ENCODE measurements at regions not wholly inside any gene's neighbourhood (a gene's known extent, or its start where the extent isn't known, plus 50 kb on each side); places are given as distances from the start of the nearest gene placed in this dataset.

- in situ Hi-C loops (cut with HindIII; ENCODE audit: extremely low pct_ligation_motif_present, low pct_unique_long_range_greater_than_20kb), result no loop called here
- H3K36me3 ChIP-seq (replicated peaks in 1 of 2; ENCODE audit: control insufficient read depth in 1 of 2, insufficient read depth in 2 of 2, low read length in 2 of 2), result no peaks in the 10 kb centered on the region
- BruUV-seq (replicated peaks), result no TSS peak
- H4K20me1 ChIP-seq (ENCODE audit: insufficient read depth, low read length), result no peaks in the 10 kb centered on the region
- FAIRE-seq (no peak), ATAC-seq (no peak), DNase-seq (ENCODE audit: low spot score) (no peak)
- H3K4me1 ChIP-seq (ENCODE audit: insufficient read depth, low read length), result no peaks in the 10 kb centered on the region
- intact Hi-C loops (cut with micrococcal nuclease; ENCODE audit: unreplicated experiment), result no loop called here
- H3K4me2 ChIP-seq (ENCODE audit: low read depth, low read length), result no peak overlapping the region
- no peak overlapping the region for H3K9ac ChIP-seq (ENCODE audit: insufficient read depth, low read depth, low read length)
- no peak overlapping the region for H3K4me3 ChIP-seq (replicated peaks in 1 of 3; ENCODE audit: insufficient read depth in 1 of 3, low read depth in 2 of 3, low read length in 3 of 3)
- H3K27ac ChIP-seq (ENCODE audit: extremely low read length, insufficient read depth, low read length), result no peak overlapping the region
- POLR2A ChIA-PET, result no interaction called here
- H2AFZ ChIP-seq (ENCODE audit: low read length), result no peak overlapping the region
- CTCF ChIA-PET (ENCODE audit: low intra/inter-chr PET ratio, low total read pairs), result no interaction called here
- peaks cover 9 to 72% of the 10 kb centered on the region in 2 experiments; a peak in 4 of 5 replicates for H3K27me3 ChIP-seq (ENCODE audit: control insufficient read depth in 1 of 2, insufficient read depth in 2 of 2, low read length in 2 of 2)
- WGBS (ENCODE audit: low lambda C conversion rate), result 21% methylated on average over 8 of the region's 8 CpGs
- no peaks in the 10 kb centered on the region for H3K79me2 ChIP-seq (ENCODE audit: insufficient read depth, low read length)
- no peaks in the 10 kb centered on the region for H3K9me3 ChIP-seq (ENCODE audit: low read length)
- TF ChIP-seq ZNF678 (CRISPR knock-in tag; IDR thresholded peaks at IDR 0.05) (no peak), PTBP1 (IDR thresholded peaks at IDR 0.05; ENCODE audit: low read depth, low read length, poor library complexity, severe bottlenecking) (no peak), ZNF619 (CRISPR knock-in tag; IDR thresholded peaks at IDR 0.05) (no peak), ELF1 (CRISPR knock-in tag; IDR thresholded peaks at IDR 0.05) (no peak), ZNF615 (CRISPR knock-in tag; IDR thresholded peaks at IDR 0.05; ENCODE audit: borderline replicate concordance) (no peak), TFDP1 (CRISPR knock-in tag; IDR thresholded peaks at IDR 0.05; ENCODE audit: borderline replicate concordance) (no peak), ATF3 (CRISPR knock-in tag; IDR thresholded peaks at IDR 0.05) (no peak)
Observed at GRCh38 chr20:48456366-48457192, 371.2 kb downstream of the PREX1 start.
